Osteoblast (primary cell): ENCODE measurements at regions not wholly inside any gene's neighbourhood (a gene's known extent, or its start where the extent isn't known, plus 50 kb on each side); places are given as distances from the start of the nearest gene placed in this dataset.

Experiments
- DNase-seq: peaks from one replicate; pipeline ENCODE4 v3.0.0; 2011; ENCODE audit warnings: low spot score, mixed read lengths; ENCODE audit not compliant: insufficient read length; ENCODE audit errors: missing footprints
- H2AFZ ChIP-seq: 2 replicates; pipeline ENCODE4 v1.6.0; 2011; ENCODE audit warnings: mild to moderate bottlenecking, low read length
- H3K27ac ChIP-seq: 2 replicates; pipeline ENCODE4 v1.5.1; 2011; ENCODE audit warnings: mild to moderate bottlenecking, low read depth, low read length, moderate library complexity
- H3K27me3 ChIP-seq: 2 replicates; pipeline ENCODE4 v1.6.0; 2012; ENCODE audit warnings: mild to moderate bottlenecking, control low read depth, inconsistent platforms, low read length, moderate library complexity; ENCODE audit not compliant: insufficient read depth
- H3K36me3 ChIP-seq: 2 replicates; pipeline ENCODE4 v1.5.1; 2011; ENCODE audit warnings: mild to moderate bottlenecking, low read length, control low read depth, moderate library complexity; ENCODE audit not compliant: insufficient read depth
- H3K4me1 ChIP-seq: 2 replicates; pipeline ENCODE4 v1.5.1; 2011; ENCODE audit warnings: mild to moderate bottlenecking, low read length, control low read depth, moderate library complexity; ENCODE audit not compliant: insufficient read depth
- H3K4me2 ChIP-seq: 2 replicates; pipeline ENCODE4 v1.6.0; 2011; ENCODE audit warnings: mild to moderate bottlenecking, low read length; ENCODE audit not compliant: insufficient read depth
- H3K4me3 ChIP-seq: fragments of 200-600 bp; sonication (generic); 3 replicates; pipeline ENCODE4 v1.5.1; 2012; ENCODE audit warnings: mild to moderate bottlenecking, low read length, inconsistent platforms; ENCODE audit not compliant: insufficient read depth
- H3K79me2 ChIP-seq: 2 replicates; pipeline ENCODE4 v1.6.0; 2012; ENCODE audit warnings: mild to moderate bottlenecking, low read length, control low read depth, inconsistent platforms; ENCODE audit not compliant: insufficient read depth
- H3K9me3 ChIP-seq: 2 replicates; pipeline ENCODE4 v1.5.1; 2011; ENCODE audit warnings: low read depth, low read length, control low read depth
- H4K20me1 ChIP-seq: 2 replicates; pipeline ENCODE4 v1.6.0; 2012; ENCODE audit warnings: mild to moderate bottlenecking, low read length, control low read depth; ENCODE audit not compliant: insufficient read depth
- CTCF ChIP-seq: IDR thresholded peaks from 2 replicates; pipeline ENCODE4 v1.5.1; 2011; ENCODE audit warnings: mild to moderate bottlenecking, low read depth, low read length, moderate library complexity; ENCODE audit errors: extremely low read depth

- H3K4me3 ChIP-seq = no peak overlapping the region
- H3K27me3 ChIP-seq = no peaks in the 10 kb centered on the region
- DNase-seq = no peak
- no peaks in the 10 kb centered on the region for H4K20me1 ChIP-seq
- H3K27ac ChIP-seq = no peak overlapping the region
- H3K79me2 ChIP-seq = no peaks in the 10 kb centered on the region
- H3K9me3 ChIP-seq = no peaks in the 10 kb centered on the region
- no peak overlapping the region for H2AFZ ChIP-seq
- no peak for TF ChIP-seq CTCF
- H3K36me3 ChIP-seq = no peaks in the 10 kb centered on the region
- no peak overlapping the region for H3K4me2 ChIP-seq
- H3K4me1 ChIP-seq = no peaks in the 10 kb centered on the region
Measured at GRCh38 chr9:99607842-99608448, 213.7 kb upstream of the NR4A3 start.

- Histone ChIP-seq H3K27me3 (no peaks in the 10 kb centered on the region), H3K36me3 (no peaks in the 10 kb centered on the region), H3K27ac (no peak overlapping the region), H3K79me2 (no peaks in the 10 kb centered on the region), H3K4me1 (no peaks in the 10 kb centered on the region), H3K9me3 (no peaks in the 10 kb centered on the region), H2AFZ (no peak overlapping the region), H3K4me3 (no peak overlapping the region), H3K4me2 (no peak overlapping the region), H4K20me1 (no peaks in the 10 kb centered on the region)
- no peak for TF ChIP-seq CTCF
- no peak for DNase-seq
Measured at GRCh38 chr9:99614341-99614740, 207.3 kb upstream of the NR4A3 start.

- no peaks in the 10 kb centered on the region for H3K36me3 ChIP-seq
- H4K20me1 ChIP-seq = no peaks in the 10 kb centered on the region
- H2AFZ ChIP-seq = no peak overlapping the region
- no peak overlapping the region for H3K27ac ChIP-seq
- no peak for DNase-seq
- TF ChIP-seq CTCF = no peak
- no peaks in the 10 kb centered on the region for H3K79me2 ChIP-seq
- H3K4me3 ChIP-seq = no peak overlapping the region
- no peaks in the 10 kb centered on the region for H3K4me1 ChIP-seq
- H3K9me3 ChIP-seq = no peaks in the 10 kb centered on the region
- no peak overlapping the region for H3K4me2 ChIP-seq
- no peaks in the 10 kb centered on the region for H3K27me3 ChIP-seq
Measured at GRCh38 chr9:99621040-99621439, 200.6 kb upstream of the NR4A3 start.

- H3K4me2 ChIP-seq = no peak overlapping the region
- TF ChIP-seq CTCF = no peak
- no peaks in the 10 kb centered on the region for H3K9me3 ChIP-seq
- no peak overlapping the region for H3K4me3 ChIP-seq
- H3K4me1 ChIP-seq = no peaks in the 10 kb centered on the region
- H3K36me3 ChIP-seq = no peaks in the 10 kb centered on the region
- no peaks in the 10 kb centered on the region for H3K27me3 ChIP-seq
- no peaks in the 10 kb centered on the region for H3K79me2 ChIP-seq
- DNase-seq = no peak
- H4K20me1 ChIP-seq = no peaks in the 10 kb centered on the region
- no peak overlapping the region for H3K27ac ChIP-seq
- no peak overlapping the region for H2AFZ ChIP-seq
Measured at GRCh38 chr9:99622679-99623078, 199.0 kb upstream of the NR4A3 start.
